Neural cell (in vitro differentiated cells): ENCODE measurements at regions not wholly inside any gene's neighbourhood (a gene's known extent, or its start where the extent isn't known, plus 50 kb on each side); places are given as distances from the start of the nearest gene placed in this dataset.

Experiments used
- EP300 ChIP-seq: fragments of 450-650 bp; conservative IDR thresholded peaks from 2 replicates; pipeline ENCODE4 v1.6.1; 2014; ENCODE audit warnings: antibody characterized with exemption, mild to moderate bottlenecking, moderate library complexity; ENCODE audit not compliant: poor library complexity, severe bottlenecking
- EZH2 ChIP-seq: fragments of 200-600, 300-800 bp; shearing (Covaris generic), sonication (generic); IDR thresholded peaks from 2 replicates; pipeline ENCODE4 v1.6.1; 2014; ENCODE audit warnings: antibody characterized with exemption, low read length, borderline replicate concordance, mild to moderate bottlenecking; ENCODE audit not compliant: insufficient read depth, poor library complexity, severe bottlenecking
- MXI1 ChIP-seq: fragments of 450-650 bp; conservative IDR thresholded peaks from 2 replicates; pipeline ENCODE4 v1.6.1; 2014; ENCODE audit warnings: antibody characterized with exemption, mild to moderate bottlenecking; ENCODE audit not compliant: poor library complexity, severe bottlenecking
- POLR2AphosphoS5 ChIP-seq: IDR thresholded peaks from 2 replicates; pipeline ENCODE4 v1.6.1; 2012
- RAD21 ChIP-seq: fragments of 450-650 bp; conservative IDR thresholded peaks from 2 replicates; pipeline ENCODE4 v1.6.1; 2014; ENCODE audit warnings: antibody characterized with exemption, mild to moderate bottlenecking, moderate library complexity
- SMC3 ChIP-seq: fragments of 450-650 bp; conservative IDR thresholded peaks from 2 replicates; pipeline ENCODE4 v1.6.1; 2014; ENCODE audit warnings: antibody characterized with exemption, mild to moderate bottlenecking, moderate library complexity; ENCODE audit not compliant: poor library complexity
- TF ChIP-seq, protein P1 (sequence below): fragments of 450-650 bp; IDR thresholded peaks from 2 replicates; pipeline ENCODE4 v1.5.1; 2014; ENCODE audit warnings: antibody characterized with exemption, mild to moderate bottlenecking, moderate library complexity; ENCODE audit not compliant: poor library complexity, severe bottlenecking
- TF ChIP-seq, protein P2 (sequence below): IDR thresholded peaks from 2 replicates; pipeline ENCODE4 v1.6.1; 2012; ENCODE audit warnings: borderline replicate concordance

DNA sequence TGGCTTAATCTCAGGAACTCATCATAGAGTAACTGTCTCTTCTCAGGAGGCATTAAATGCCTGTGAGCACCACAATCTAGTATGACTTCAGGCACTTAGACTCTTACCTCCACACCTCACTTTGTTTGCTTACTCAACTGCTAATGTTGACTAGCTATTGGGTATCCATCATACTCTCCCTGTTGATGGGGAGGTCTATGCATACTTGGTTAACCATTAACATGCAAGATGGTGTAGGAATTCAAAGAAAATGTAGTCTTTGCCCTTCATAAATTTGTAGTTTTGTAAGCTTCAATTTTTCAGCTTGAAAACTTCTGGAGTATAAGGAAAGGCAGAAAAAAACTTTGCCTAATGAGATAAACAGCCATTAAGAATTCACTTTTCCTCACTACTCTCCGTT lies 501.0 kb upstream of the MARCKS start:
- TF ChIP-seq, protein P1, sequence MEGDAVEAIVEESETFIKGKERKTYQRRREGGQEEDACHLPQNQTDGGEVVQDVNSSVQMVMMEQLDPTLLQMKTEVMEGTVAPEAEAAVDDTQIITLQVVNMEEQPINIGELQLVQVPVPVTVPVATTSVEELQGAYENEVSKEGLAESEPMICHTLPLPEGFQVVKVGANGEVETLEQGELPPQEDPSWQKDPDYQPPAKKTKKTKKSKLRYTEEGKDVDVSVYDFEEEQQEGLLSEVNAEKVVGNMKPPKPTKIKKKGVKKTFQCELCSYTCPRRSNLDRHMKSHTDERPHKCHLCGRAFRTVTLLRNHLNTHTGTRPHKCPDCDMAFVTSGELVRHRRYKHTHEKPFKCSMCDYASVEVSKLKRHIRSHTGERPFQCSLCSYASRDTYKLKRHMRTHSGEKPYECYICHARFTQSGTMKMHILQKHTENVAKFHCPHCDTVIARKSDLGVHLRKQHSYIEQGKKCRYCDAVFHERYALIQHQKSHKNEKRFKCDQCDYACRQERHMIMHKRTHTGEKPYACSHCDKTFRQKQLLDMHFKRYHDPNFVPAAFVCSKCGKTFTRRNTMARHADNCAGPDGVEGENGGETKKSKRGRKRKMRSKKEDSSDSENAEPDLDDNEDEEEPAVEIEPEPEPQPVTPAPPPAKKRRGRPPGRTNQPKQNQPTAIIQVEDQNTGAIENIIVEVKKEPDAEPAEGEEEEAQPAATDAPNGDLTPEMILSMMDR: no peak
- no peak for TF ChIP-seq EZH2
- TF ChIP-seq POLR2AphosphoS5: no peak
- no peak for TF ChIP-seq MXI1
- TF ChIP-seq EP300: no peak
- no peak for TF ChIP-seq SMC3
- TF ChIP-seq RAD21: no peak
- TF ChIP-seq, protein P2, sequence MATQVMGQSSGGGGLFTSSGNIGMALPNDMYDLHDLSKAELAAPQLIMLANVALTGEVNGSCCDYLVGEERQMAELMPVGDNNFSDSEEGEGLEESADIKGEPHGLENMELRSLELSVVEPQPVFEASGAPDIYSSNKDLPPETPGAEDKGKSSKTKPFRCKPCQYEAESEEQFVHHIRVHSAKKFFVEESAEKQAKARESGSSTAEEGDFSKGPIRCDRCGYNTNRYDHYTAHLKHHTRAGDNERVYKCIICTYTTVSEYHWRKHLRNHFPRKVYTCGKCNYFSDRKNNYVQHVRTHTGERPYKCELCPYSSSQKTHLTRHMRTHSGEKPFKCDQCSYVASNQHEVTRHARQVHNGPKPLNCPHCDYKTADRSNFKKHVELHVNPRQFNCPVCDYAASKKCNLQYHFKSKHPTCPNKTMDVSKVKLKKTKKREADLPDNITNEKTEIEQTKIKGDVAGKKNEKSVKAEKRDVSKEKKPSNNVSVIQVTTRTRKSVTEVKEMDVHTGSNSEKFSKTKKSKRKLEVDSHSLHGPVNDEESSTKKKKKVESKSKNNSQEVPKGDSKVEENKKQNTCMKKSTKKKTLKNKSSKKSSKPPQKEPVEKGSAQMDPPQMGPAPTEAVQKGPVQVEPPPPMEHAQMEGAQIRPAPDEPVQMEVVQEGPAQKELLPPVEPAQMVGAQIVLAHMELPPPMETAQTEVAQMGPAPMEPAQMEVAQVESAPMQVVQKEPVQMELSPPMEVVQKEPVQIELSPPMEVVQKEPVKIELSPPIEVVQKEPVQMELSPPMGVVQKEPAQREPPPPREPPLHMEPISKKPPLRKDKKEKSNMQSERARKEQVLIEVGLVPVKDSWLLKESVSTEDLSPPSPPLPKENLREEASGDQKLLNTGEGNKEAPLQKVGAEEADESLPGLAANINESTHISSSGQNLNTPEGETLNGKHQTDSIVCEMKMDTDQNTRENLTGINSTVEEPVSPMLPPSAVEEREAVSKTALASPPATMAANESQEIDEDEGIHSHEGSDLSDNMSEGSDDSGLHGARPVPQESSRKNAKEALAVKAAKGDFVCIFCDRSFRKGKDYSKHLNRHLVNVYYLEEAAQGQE: no peak
